ENCODE measurements at regions not wholly inside any gene's neighbourhood (a gene's known extent, or its start where the extent isn't known, plus 50 kb on each side); places are given as distances from the start of the nearest gene placed in this dataset.

DNA sequence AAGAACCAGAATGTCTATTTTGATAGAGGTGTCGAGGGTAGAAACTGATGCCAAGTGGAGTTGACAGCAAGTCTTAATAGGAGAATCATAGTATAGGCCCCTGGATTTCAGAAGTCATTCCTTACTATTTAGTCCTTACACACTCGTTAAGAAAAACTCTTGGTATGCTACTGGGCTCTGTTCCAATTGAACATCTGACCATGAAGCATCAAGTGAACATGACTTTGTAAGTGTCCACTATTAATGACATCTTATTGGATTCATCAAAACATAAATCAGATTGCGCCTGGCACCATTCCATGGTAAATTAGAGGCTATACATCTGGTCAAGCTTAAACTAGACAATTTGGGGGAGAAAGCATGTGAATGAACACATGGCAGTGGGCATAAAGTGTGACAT is 1056.5 kb upstream of the EDIL3 start:
- TF ChIP-seq CTCF (IDR thresholded peaks at IDR 0.05): no peak
- no peaks in the 10 kb centered on the region for H3K27me3 ChIP-seq (replicated peaks; ENCODE audit: insufficient read depth)
- no peak overlapping the region for H3K4me3 ChIP-seq
- H3K27ac ChIP-seq: no peak overlapping the region
- ATAC-seq (ENCODE audit: insufficient number of reproducible peaks, low FRiP score, low read depth) (no peak), DNase-seq (ENCODE audit: low spot score) (no peak)
- no peaks in the 10 kb centered on the region for H3K4me1 ChIP-seq (ENCODE audit: control insufficient read depth in 1 of 2, low read depth in 2 of 2)
- H3K36me3 ChIP-seq: no peaks in the 10 kb centered on the region
- H3K9me3 ChIP-seq: no peaks in the 10 kb centered on the region

GRCh38 chr5:85441853-85442252 is 1057.2 kb upstream of the EDIL3 start:
- ATAC-seq (ENCODE audit: insufficient number of reproducible peaks, low FRiP score, low read depth) (no peak), DNase-seq (ENCODE audit: low spot score) (no peak)
- no peaks in the 10 kb centered on the region for H3K9me3 ChIP-seq
- no peak overlapping the region for H3K4me3 ChIP-seq
- no peak overlapping the region for H3K27ac ChIP-seq
- no peaks in the 10 kb centered on the region for H3K27me3 ChIP-seq (replicated peaks; ENCODE audit: insufficient read depth)
- no peaks in the 10 kb centered on the region for H3K4me1 ChIP-seq (ENCODE audit: control insufficient read depth in 1 of 2, low read depth in 2 of 2)
- no peaks in the 10 kb centered on the region for H3K36me3 ChIP-seq
- no peak for TF ChIP-seq CTCF (IDR thresholded peaks at IDR 0.05)

DNA sequence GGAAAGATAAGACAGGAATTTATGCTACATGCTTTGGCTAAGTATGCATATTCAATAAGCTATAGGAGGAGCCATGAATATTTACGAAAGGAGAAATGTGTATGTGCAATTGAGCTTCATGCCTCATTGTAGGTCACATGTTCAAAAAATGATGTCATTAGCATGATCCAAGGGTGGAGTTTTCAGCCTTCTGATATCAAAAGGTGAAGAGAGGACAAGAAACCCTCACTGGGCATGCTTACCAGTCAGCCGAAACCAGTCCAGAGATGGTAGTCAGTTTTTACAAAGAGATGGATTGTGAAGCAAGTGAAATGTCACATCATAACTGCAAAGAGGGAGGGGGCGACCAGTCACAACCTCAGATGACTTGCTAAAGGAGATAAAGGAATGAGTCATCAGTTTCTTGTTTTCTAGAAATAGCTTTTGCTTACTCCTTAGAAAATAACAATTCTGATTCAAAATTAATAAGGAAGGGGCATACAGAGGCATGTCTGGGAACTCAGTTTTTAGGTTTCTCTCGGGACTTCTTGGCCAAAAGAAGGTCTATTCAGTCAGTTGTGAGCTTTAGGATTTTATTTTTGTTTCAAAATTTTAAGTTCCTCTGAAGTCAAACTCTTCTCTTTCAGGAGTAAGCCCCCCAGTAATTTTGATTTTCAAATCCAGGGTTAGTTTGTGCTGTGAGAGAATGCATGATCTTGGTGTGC is 1067.8 kb upstream of the EDIL3 start:
- DNase-seq (ENCODE audit: low spot score) (no peak), ATAC-seq (ENCODE audit: insufficient number of reproducible peaks, low FRiP score, low read depth) (no peak)
- H3K36me3 ChIP-seq: no peaks in the 10 kb centered on the region
- H3K4me1 ChIP-seq (ENCODE audit: control insufficient read depth in 1 of 2, low read depth in 2 of 2): no peaks in the 10 kb centered on the region
- no peaks in the 10 kb centered on the region for H3K27me3 ChIP-seq (replicated peaks; ENCODE audit: insufficient read depth)
- TF ChIP-seq CTCF (IDR thresholded peaks at IDR 0.05): no peak
- H3K27ac ChIP-seq: no peak overlapping the region
- no peaks in the 10 kb centered on the region for H3K9me3 ChIP-seq
- no peak overlapping the region for H3K4me3 ChIP-seq

DNA sequence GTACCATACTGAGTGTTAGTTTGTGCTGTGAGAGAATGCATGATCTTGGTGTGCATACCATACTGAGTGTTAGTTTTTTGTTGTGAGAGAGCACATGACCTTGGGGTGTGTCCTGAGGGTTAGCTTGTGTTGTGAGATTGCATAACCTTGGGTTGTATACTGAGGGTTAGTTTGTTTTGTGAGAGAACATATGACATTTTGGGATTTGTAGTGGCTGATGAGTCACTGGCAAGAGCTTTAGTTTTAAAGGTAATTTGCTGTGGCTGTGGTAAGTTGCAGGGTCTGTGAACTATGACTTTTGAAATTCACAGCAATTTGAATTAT is 1068.3 kb upstream of the EDIL3 start:
- TF ChIP-seq CTCF (IDR thresholded peaks at IDR 0.05): no peak
- H3K4me3 ChIP-seq: no peak overlapping the region
- H3K36me3 ChIP-seq: no peaks in the 10 kb centered on the region
- H3K27me3 ChIP-seq (replicated peaks; ENCODE audit: insufficient read depth): no peaks in the 10 kb centered on the region
- H3K4me1 ChIP-seq (ENCODE audit: control insufficient read depth in 1 of 2, low read depth in 2 of 2): no peaks in the 10 kb centered on the region
- H3K27ac ChIP-seq: no peak overlapping the region
- ATAC-seq (ENCODE audit: insufficient number of reproducible peaks, low FRiP score, low read depth) (no peak), DNase-seq (ENCODE audit: low spot score) (no peak)
- H3K9me3 ChIP-seq: no peaks in the 10 kb centered on the region

DNA sequence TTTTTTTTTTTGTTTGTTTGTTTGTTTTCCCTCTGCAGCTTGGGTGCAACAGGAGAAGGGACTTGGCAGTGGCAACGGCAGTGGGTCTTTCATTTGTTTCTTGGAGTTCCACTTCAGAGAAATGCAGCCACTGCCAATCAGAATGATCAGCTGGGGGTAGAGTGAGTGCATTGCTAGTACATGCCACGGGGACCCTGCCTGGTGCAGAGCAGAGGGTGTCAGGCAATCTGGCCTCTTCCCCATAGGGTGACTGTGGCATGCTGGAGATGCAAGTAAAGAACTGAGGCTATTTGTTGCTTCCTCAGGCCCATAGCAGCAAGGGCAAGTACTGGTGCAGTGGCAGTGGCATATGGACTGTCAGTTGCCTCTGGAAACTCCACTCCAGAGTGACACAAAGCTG is 1073.6 kb upstream of the EDIL3 start:
- Histone ChIP-seq H3K36me3 (no peaks in the 10 kb centered on the region), H3K9me3 (no peaks in the 10 kb centered on the region), H3K27me3 (replicated peaks; ENCODE audit: insufficient read depth) (no peaks in the 10 kb centered on the region), H3K4me3 (no peak overlapping the region), H3K4me1 (ENCODE audit: control insufficient read depth in 1 of 2, low read depth in 2 of 2) (no peaks in the 10 kb centered on the region), H3K27ac (no peak overlapping the region)
- DNase-seq (ENCODE audit: low spot score) (no peak), ATAC-seq (ENCODE audit: insufficient number of reproducible peaks, low FRiP score, low read depth) (no peak)
- no peak for TF ChIP-seq CTCF (IDR thresholded peaks at IDR 0.05)
